Inflammatory macrophage (primary cell): ENCODE measurements at regions not wholly inside any gene's neighbourhood (a gene's known extent, or its start where the extent isn't known, plus 50 kb on each side); places are given as distances from the start of the nearest gene placed in this dataset.

Experiments
- DNase-seq, 2 donors: peaks; one replicate each; pipeline ENCODE4 v3.0.0-alpha.2; 2020 to 2022

- no peak for DNase-seq
Observed at GRCh38 chr6:139640921-139641320, 266.5 kb upstream of the CITED2 start.

GRCh38 chr6:139640448-139640847 lies 266.0 kb upstream of the CITED2 start:
- peak; percentile 23 to 39 for DNase-seq

GRCh38 chr6:139639507-139639906 lies 265.1 kb upstream of the CITED2 start:
- DNase-seq = peak; percentile 21 to 80

- peak in 1 of 2 donors; percentile 17 for DNase-seq
Observed at GRCh38 chr6:139638179-139638941, 263.9 kb upstream of the CITED2 start.

GRCh38 chr6:139637766-139638165 lies 263.3 kb upstream of the CITED2 start:
- DNase-seq = no peak

GRCh38 chr6:139636391-139636790 lies 261.9 kb upstream of the CITED2 start:
- DNase-seq = no peak

GRCh38 chr6:139635401-139636130 lies 261.1 kb upstream of the CITED2 start:
- no peak for DNase-seq

- DNase-seq = no peak
Observed at GRCh38 chr6:139632840-139633239, 258.4 kb upstream of the CITED2 start.

- DNase-seq = peak in 1 of 2 donors; percentile 14
Observed at GRCh38 chr6:139628270-139628669, 253.8 kb upstream of the CITED2 start.

- DNase-seq = no peak
Observed at GRCh38 chr6:139627091-139627490, 252.6 kb upstream of the CITED2 start.

- peak; percentile 92 to 96 for DNase-seq
Observed at GRCh38 chr6:139625998-139626975, 251.8 kb upstream of the CITED2 start.

- DNase-seq = peak in 1 of 2 donors; percentile 25
Observed at GRCh38 chr6:139625081-139625939, 250.9 kb upstream of the CITED2 start.

- DNase-seq = peak; percentile 39 to 68
Observed at GRCh38 chr6:139623372-139623771, 248.9 kb upstream of the CITED2 start.

- no peak for DNase-seq
Observed at GRCh38 chr6:139613496-139613895, 239.0 kb upstream of the CITED2 start.

- peak; percentile 30 to 71 for DNase-seq
Observed at GRCh38 chr6:139612135-139612465, 237.7 kb upstream of the CITED2 start.

GRCh38 chr6:139611327-139612134 lies 237.1 kb upstream of the CITED2 start:
- no peak for DNase-seq

- DNase-seq = no peak
Observed at GRCh38 chr6:139608466-139609261, 234.2 kb upstream of the CITED2 start.

GRCh38 chr6:139605350-139605749 lies 230.9 kb upstream of the CITED2 start:
- DNase-seq = no peak

GRCh38 chr6:139603581-139603980 lies 229.1 kb upstream of the CITED2 start:
- DNase-seq = no peak

GRCh38 chr6:139602577-139602976 lies 228.1 kb upstream of the CITED2 start:
- DNase-seq = no peak
